T-helper 1 cell (primary cell): ENCODE measurements at regions not wholly inside any gene's neighbourhood (a gene's known extent, or its start where the extent isn't known, plus 50 kb on each side); places are given as distances from the start of the nearest gene placed in this dataset.
A peak's percentile ranks its signal among the peaks of the same experiment; 100 is the strongest.

Experiments
- DNase-seq, 5 donors: peaks; one replicate each; pipeline ENCODE4 v3.0.0-alpha.2; 2012 to 2020

- no peak for DNase-seq
Measured at GRCh38 chr5:53422539-53422938, 57.9 kb upstream of the FST start.

- DNase-seq, result no peak
Measured at GRCh38 chr5:53423724-53424123, 56.7 kb upstream of the FST start.

GRCh38 chr5:53424686-53425615 is 55.5 kb upstream of the FST start:
- DNase-seq, result no peak

- DNase-seq, result peak in 1 of 5 donors; percentile 8
Measured at GRCh38 chr5:53425687-53426511, 54.5 kb upstream of the FST start.

DNA sequence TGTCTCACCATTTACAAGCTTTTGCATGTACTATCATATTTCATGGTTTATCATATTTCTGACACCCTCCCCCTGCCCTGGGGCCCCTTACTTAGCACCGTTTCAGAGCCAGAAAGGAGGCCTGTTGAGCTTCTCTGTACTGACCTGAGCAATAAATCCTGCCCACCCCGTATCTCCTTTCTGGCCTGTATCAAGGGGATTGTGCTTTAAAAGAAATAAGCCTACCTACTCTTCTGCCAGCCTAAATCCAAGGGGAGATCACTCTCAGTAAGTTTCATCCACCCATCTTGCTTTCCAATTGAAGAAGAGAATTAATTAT is 54.0 kb upstream of the FST start:
- DNase-seq, result no peak

DNA sequence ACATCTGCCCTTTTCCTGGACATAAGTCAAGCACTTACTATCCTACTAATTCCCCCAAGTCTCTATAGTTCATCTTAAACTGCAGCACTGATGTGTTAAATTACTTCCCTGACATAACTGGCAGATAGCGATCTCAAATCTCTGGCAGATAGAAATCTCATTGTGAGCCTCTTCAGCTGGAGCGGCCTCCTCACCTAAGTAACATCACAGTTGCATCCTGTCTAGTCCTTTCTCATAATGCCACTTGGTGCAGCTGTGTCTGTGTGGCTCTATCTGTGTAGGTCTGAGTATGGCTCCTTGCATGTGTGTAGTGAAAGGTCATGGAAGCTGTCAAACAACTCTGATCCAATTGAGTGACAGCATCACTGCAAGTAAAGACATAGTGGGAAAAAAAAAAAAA is 53.6 kb upstream of the FST start:
- DNase-seq, result no peak

DNA sequence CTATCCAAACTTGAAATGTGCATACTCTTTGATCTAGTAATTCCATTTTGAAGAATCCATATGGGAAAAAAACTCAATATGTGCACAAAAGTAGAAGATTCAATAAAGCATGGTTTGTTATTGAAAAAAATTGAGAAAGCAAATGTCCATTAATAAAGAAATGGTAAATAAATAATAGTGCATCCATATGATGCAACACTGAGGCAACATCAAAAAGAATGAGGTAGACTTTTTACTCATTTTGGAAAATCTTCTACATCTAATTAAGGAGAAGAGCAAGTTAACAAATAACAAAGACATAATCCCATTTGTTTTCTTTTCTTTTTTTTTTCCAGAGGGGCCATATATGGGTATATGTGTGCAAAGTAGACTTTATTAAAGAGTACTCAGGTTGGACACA is 52.5 kb upstream of the FST start:
- no peak for DNase-seq

GRCh38 chr5:53429706-53430105 is 50.7 kb upstream of the FST start:
- DNase-seq, result no peak

DNA sequence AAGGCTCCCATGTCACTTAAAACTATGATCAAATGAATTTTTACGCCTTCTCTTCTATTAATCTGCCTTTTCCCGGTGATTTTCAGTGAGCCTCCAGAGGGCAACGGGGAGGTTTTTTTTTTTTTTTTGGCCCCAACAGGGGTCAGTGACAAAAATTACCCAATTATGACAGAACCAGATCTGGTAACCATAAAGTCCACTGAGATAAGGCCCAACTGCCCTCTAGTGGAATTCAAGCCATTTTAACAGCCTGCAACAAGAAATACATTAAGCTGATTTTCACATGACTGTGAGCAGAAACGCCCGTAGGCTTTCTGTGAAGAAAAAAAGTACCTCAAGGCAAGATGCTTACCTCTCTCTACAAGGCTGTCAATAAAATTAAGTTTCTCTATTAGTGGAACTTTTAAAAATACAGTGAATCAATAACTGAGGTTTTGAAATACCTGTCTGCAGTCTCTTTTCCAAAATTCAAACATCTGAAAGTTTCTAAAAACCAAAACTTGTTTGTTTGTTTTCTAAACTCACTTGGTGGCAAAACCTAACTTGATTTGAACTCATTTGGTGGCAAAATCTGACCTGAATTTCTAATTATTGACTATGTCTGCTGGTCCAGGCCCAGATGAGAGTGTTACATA is 49.7 kb upstream of the FST start:
- no peak for DNase-seq
